Natural killer cell (primary cell): ENCODE measurements at regions not wholly inside any gene's neighbourhood (a gene's known extent, or its start where the extent isn't known, plus 50 kb on each side); places are given as distances from the start of the nearest gene placed in this dataset.

ENCODE experiments used
- ATAC-seq, 3 donors: fragments of 150-1000 bp in 2 of 3; fragments of 200-7000 bp in 1 of 3; cut with Tn5 transposase; 1 replicate in 1 of 3; 2 replicates in 2 of 3; pipeline ENCODE4 v1.10.0; 2021; ENCODE audit warnings: mild to moderate bottlenecking in 2 of 3, moderate library complexity in 2 of 3
- DNase-seq, 2 donors: peaks; one replicate each; pipeline versions ENCODE4 v3.0.0 to v3.0.0-alpha.2; 2013 to 2021; ENCODE audit warnings: mixed read lengths in 1 of 2
- H3K27ac ChIP-seq: one replicate; pipeline ENCODE4 v1.5.1; 2013; ENCODE audit warnings: mild to moderate bottlenecking, low read length
- H3K27me3 ChIP-seq: one replicate; pipeline ENCODE4 v1.6.1; 2013; ENCODE audit warnings: low read length; ENCODE audit not compliant: control insufficient read depth, insufficient read depth
- H3K36me3 ChIP-seq: one replicate; pipeline ENCODE4 v1.6.1; 2013; ENCODE audit warnings: low read length; ENCODE audit not compliant: control insufficient read depth, insufficient read depth
- H3K4me1 ChIP-seq: one replicate; pipeline ENCODE4 v1.6.1; 2013; ENCODE audit warnings: low read length; ENCODE audit not compliant: control insufficient read depth, insufficient read depth
- H3K4me3 ChIP-seq: one replicate; pipeline ENCODE4 v1.5.1; 2013; ENCODE audit warnings: low read length
- H3K9me3 ChIP-seq: one replicate; pipeline ENCODE4 v1.6.1; 2013; ENCODE audit warnings: low read length; ENCODE audit not compliant: control insufficient read depth, insufficient read depth
- H3K27ac Mint-ChIP-seq, 2 donors: one replicate each; pipeline ENCODE4 v1.8.0; 2022; ENCODE audit warnings: mild to moderate bottlenecking in 2 of 2, mixed read lengths in 2 of 2, moderate library complexity in 1 of 2
- H3K27me3 Mint-ChIP-seq, 2 donors: one replicate each; pipeline ENCODE4 v1.8.0; 2022; ENCODE audit warnings: low read depth in 2 of 2, mixed read lengths in 2 of 2
- H3K36me3 Mint-ChIP-seq: one replicate; pipeline ENCODE4 v1.8.0; 2022; ENCODE audit warnings: mixed read lengths
- H3K4me1 Mint-ChIP-seq, 2 donors: one replicate each; pipeline ENCODE4 v1.8.0; 2022; ENCODE audit warnings: mixed read lengths in 2 of 2
- H3K4me3 Mint-ChIP-seq: one replicate; pipeline ENCODE4 v1.8.0; 2022; ENCODE audit warnings: mild to moderate bottlenecking, moderate library complexity, mixed read lengths
- H3K9me3 Mint-ChIP-seq, 2 donors: one replicate each; pipeline ENCODE4 v1.8.0; 2022; ENCODE audit warnings: mixed read lengths in 2 of 2
- CTCF ChIP-seq: fragments of 200-600 bp; IDR thresholded peaks from one replicate; pipeline ENCODE4 v1.8.0; 2022; ENCODE audit warnings: antibody characterized with exemption
- WGBS: methylation state at CpG from one replicate; pipeline ENCODE4 v1.1.7; 2013; ENCODE audit warnings: missing lambda C conversion rate; ENCODE audit not compliant: insufficient coverage; 5-methylcytosine and 5-hydroxymethylcytosine counted together
- intact Hi-C: fragments of 100-400 bp; cut with micrococcal nuclease; formaldehyde crosslinking; loops from one replicate; pipeline ENCODE4 v1.14.2; 2022

GRCh38 chr13:29922281-29922821 lies 71.9 kb upstream of the UBL3 start:
- no peaks in the 10 kb centered on the region for H3K36me3 Mint-ChIP-seq
- H3K27me3 Mint-ChIP-seq = peaks cover 3 to 7% of the 10 kb centered on the region in 2 donors
- H3K4me3 ChIP-seq = no peak overlapping the region
- H3K9me3 Mint-ChIP-seq = no peaks in the 10 kb centered on the region
- H3K4me1 ChIP-seq = peaks cover 4% of the 10 kb centered on the region
- H3K4me3 Mint-ChIP-seq = no peak overlapping the region
- H3K9me3 ChIP-seq = no peaks in the 10 kb centered on the region
- H3K4me1 Mint-ChIP-seq = peaks cover 17 to 26% of the 10 kb centered on the region in 2 donors
- no peak for TF ChIP-seq CTCF
- 93% methylated on average over 7 of the region's 7 CpGs for WGBS
- no peaks in the 10 kb centered on the region for H3K36me3 ChIP-seq
- intact Hi-C loops = loop anchor here (5.0 to 10.0 kb wide), 2 partner anchors 75 to 192 kb away; no protein-coding TSS in a partner anchor
- DNase-seq (no peak), ATAC-seq (no peak)
- H3K27ac Mint-ChIP-seq = no peak overlapping the region
- H3K27ac ChIP-seq = no peak overlapping the region
- H3K27me3 ChIP-seq = no peaks in the 10 kb centered on the region

GRCh38 chr13:29921542-29921941 lies 71.1 kb upstream of the UBL3 start:
- peaks cover 3 to 7% of the 10 kb centered on the region in 2 donors for H3K27me3 Mint-ChIP-seq
- 90% methylated on average over 6 of the region's 6 CpGs for WGBS
- TF ChIP-seq CTCF = no peak
- peaks cover 17 to 26% of the 10 kb centered on the region in 2 donors for H3K4me1 Mint-ChIP-seq
- ATAC-seq = no peak
- peaks cover 4% of the 10 kb centered on the region for H3K4me1 ChIP-seq
- no peak overlapping the region for H3K27ac Mint-ChIP-seq
- no peaks in the 10 kb centered on the region for H3K9me3 Mint-ChIP-seq
- no peak for DNase-seq
- no peak overlapping the region for H3K4me3 Mint-ChIP-seq
- H3K9me3 ChIP-seq = no peaks in the 10 kb centered on the region
- intact Hi-C loops = loop anchor here (5.0 to 10.0 kb wide), 2 partner anchors 74 to 193 kb away; no protein-coding TSS in a partner anchor
- H3K4me3 ChIP-seq = no peak overlapping the region
- no peaks in the 10 kb centered on the region for H3K36me3 ChIP-seq
- no peak overlapping the region for H3K27ac ChIP-seq
- no peaks in the 10 kb centered on the region for H3K27me3 ChIP-seq
- H3K36me3 Mint-ChIP-seq = no peaks in the 10 kb centered on the region

GRCh38 chr13:29920025-29920643 lies 69.7 kb upstream of the UBL3 start:
- Histone ChIP-seq H3K9me3 (no peaks in the 10 kb centered on the region), H3K4me1 (peaks cover 4% of the 10 kb centered on the region), H3K4me3 (no peak overlapping the region), H3K27ac (no peak overlapping the region), H3K36me3 (no peaks in the 10 kb centered on the region), H3K27me3 (no peaks in the 10 kb centered on the region)
- no peak overlapping the region for H3K4me3 Mint-ChIP-seq
- intact Hi-C loops = loop anchor here (5.0 to 10.0 kb wide), 2 partner anchors 73 to 195 kb away; no protein-coding TSS in a partner anchor
- ATAC-seq = no peak
- 95% methylated on average over 4 of the region's 5 CpGs for WGBS
- peaks cover 17 to 18% of the 10 kb centered on the region in 2 donors for H3K4me1 Mint-ChIP-seq
- no peak for TF ChIP-seq CTCF
- peaks cover 4 to 7% of the 10 kb centered on the region in 2 donors for H3K27me3 Mint-ChIP-seq
- H3K9me3 Mint-ChIP-seq = no peaks in the 10 kb centered on the region
- DNase-seq = no peak
- H3K36me3 Mint-ChIP-seq = no peaks in the 10 kb centered on the region
- no peak overlapping the region for H3K27ac Mint-ChIP-seq
